Sigmoid colon (tissue), 4 donors: ENCODE measurements at regions not wholly inside any gene's neighbourhood (a gene's known extent, or its start where the extent isn't known, plus 50 kb on each side); places are given as distances from the start of the nearest gene placed in this dataset.

Experiments used
- CTCF ChIP-seq, 4 experiments: fragments of 450-650 bp in 3 of 4; fragments of 200-600 bp in 1 of 4; IDR thresholded peaks; one replicate each; pipeline ENCODE4 v1.5.1; 2016 to 2019; ENCODE audit warnings: antibody characterized with exemption in 4 of 4, mild to moderate bottlenecking in 3 of 4, moderate library complexity in 2 of 4
- POLR2A ChIP-seq, 2 donors: fragments of 450-650 bp; IDR thresholded peaks; one replicate each; pipeline ENCODE4 v1.6.1; 2016; ENCODE audit warnings: antibody characterized with exemption in 2 of 2, mild to moderate bottlenecking in 2 of 2, moderate library complexity in 2 of 2
- POLR2AphosphoS5 ChIP-seq, 4 donors: sonication (generic); formaldehyde crosslinking; IDR thresholded peaks; one replicate each; pipeline ENCODE4 v1.6.1; 2017; ENCODE audit warnings: antibody characterized with exemption in 4 of 4

GRCh38 chr2:6421138-6421730 lies 444.5 kb downstream of the CMPK2 start:
- no peak for TF ChIP-seq POLR2AphosphoS5 (IDR thresholded peaks at IDR 0.05)
- TF ChIP-seq CTCF (IDR thresholded peaks at IDR 0.05) = no peak
- TF ChIP-seq POLR2A (IDR thresholded peaks at IDR 0.05) = no peak
